H1 (cell line): ENCODE measurements at regions not wholly inside any gene's neighbourhood (a gene's known extent, or its start where the extent isn't known, plus 50 kb on each side); places are given as distances from the start of the nearest gene placed in this dataset.

Experiments
- CTCF ChIA-PET: fragments of 300-600 bp; sonication (Branson Sonifier 250); formaldehyde crosslinking; loops from one replicate; lab custom pipeline; 2021; ENCODE audit not compliant: partially characterized antibody; lab: Charles Lee
- POLR2A ChIA-PET: fragments of 300-600 bp; sonication (Branson Sonifier 250); formaldehyde crosslinking; loops from one replicate; lab custom pipeline; 2021; ENCODE audit warnings: inconsistent platforms; ENCODE audit not compliant: partially characterized antibody; lab: Charles Lee
- DNase-seq, 2 experiments: peaks; one replicate each; pipeline versions ENCODE4 v3.0.0 to v3.0.0-alpha.2; 2010 to 2022; ENCODE audit warnings: low spot score in 2 of 2, low read depth in 1 of 2, mixed read lengths in 1 of 2
- FAIRE-seq: peaks from 2 replicates; lab custom pipeline; 2011; peaks lifted over from hg19 to GRCh38; lab: Jason Lieb, UNC
- H2AFZ ChIP-seq: 2 replicates; pipeline ENCODE4 v1.8.1; 2012; ENCODE audit warnings: low read length, inconsistent platforms
- H2AK5ac ChIP-seq: 2 replicates; pipeline ENCODE4 v1.6.1; 2013; ENCODE audit warnings: low read depth, low read length
- H2BK120ac ChIP-seq: replicated peaks from 2 replicates; pipeline ENCODE3; 2013; ENCODE audit warnings: low read depth, low read length, inconsistent platforms
- H2BK12ac ChIP-seq: 2 replicates; pipeline ENCODE4 v1.6.1; 2013; ENCODE audit warnings: low read depth, low read length
- H2BK15ac ChIP-seq: 2 replicates; pipeline ENCODE4 v1.6.1; 2013; ENCODE audit warnings: low read length
- H2BK20ac ChIP-seq: 2 replicates; pipeline ENCODE4 v1.6.1; 2013; ENCODE audit warnings: low read length
- H2BK5ac ChIP-seq: 2 replicates; pipeline ENCODE4 v1.6.1; 2013; ENCODE audit warnings: low read depth, low read length
- H3K14ac ChIP-seq: 2 replicates; pipeline ENCODE4 v1.6.1; 2013; ENCODE audit warnings: inconsistent platforms; ENCODE audit not compliant: insufficient read length
- H3K18ac ChIP-seq: 2 replicates; pipeline ENCODE4 v1.6.1; 2013; ENCODE audit warnings: low read length; ENCODE audit errors: extremely low read depth
- H3K23ac ChIP-seq: 2 replicates; pipeline ENCODE4 v1.6.1; 2013; ENCODE audit warnings: inconsistent platforms; ENCODE audit not compliant: insufficient read length
- H3K23me2 ChIP-seq: 2 replicates; pipeline ENCODE4 v1.6.1; 2013; ENCODE audit warnings: low read depth, low read length
- H3K27ac ChIP-seq: 2 replicates; pipeline ENCODE4 v1.6.1; 2011; ENCODE audit warnings: low read depth, low read length, inconsistent platforms
- H3K27me3 ChIP-seq, 4 experiments: replicated peaks in 1 of 4; 1 replicate in 1 of 4; 2 replicates in 3 of 4; pipeline versions ENCODE4 v1.6.1 to v1.8.1; 2011 to 2013; ENCODE audit warnings: low read length in 3 of 4, mild to moderate bottlenecking in 3 of 4, inconsistent platforms in 2 of 4, mixed read lengths in 2 of 4, moderate library complexity in 1 of 4; ENCODE audit not compliant: control insufficient read depth in 3 of 4, insufficient read depth in 3 of 4; ENCODE audit errors: extremely low read depth in 1 of 4
- H3K36me3 ChIP-seq, 4 experiments: 2 replicates each; pipeline versions ENCODE4 v1.6.1 to v1.8.1; 2011 to 2013; ENCODE audit warnings: mild to moderate bottlenecking in 4 of 4, low read length in 3 of 4, moderate library complexity in 2 of 4, control low read depth in 1 of 4, inconsistent platforms in 1 of 4; ENCODE audit not compliant: insufficient read depth in 4 of 4, control insufficient read depth in 2 of 4
- H3K4ac ChIP-seq: replicated peaks from 2 replicates; pipeline ENCODE3; 2013; ENCODE audit warnings: low read length, low read depth, mixed read lengths, inconsistent platforms; ENCODE audit not compliant: insufficient read length
- H3K4me1 ChIP-seq, 4 experiments: replicated peaks in 1 of 4; 1 replicate in 1 of 4; 2 replicates in 3 of 4; pipeline versions ENCODE4 v1.6.1 to v1.8.1; 2011 to 2013; ENCODE audit warnings: low read length in 3 of 4, inconsistent platforms in 2 of 4, mixed read lengths in 1 of 4; ENCODE audit not compliant: insufficient read depth in 4 of 4, control insufficient read depth in 3 of 4
- H3K4me2 ChIP-seq, 2 experiments: 2 replicates each; pipeline versions ENCODE4 v1.6.1 to v1.8.1; 2011 to 2013; ENCODE audit warnings: low read depth in 2 of 2, low read length in 2 of 2, control low read depth in 1 of 2, inconsistent platforms in 1 of 2, mild to moderate bottlenecking in 1 of 2; ENCODE audit not compliant: insufficient read depth in 1 of 2
- H3K4me3 ChIP-seq, 4 experiments: fragments of 200-600, 300-600 bp in 1 of 4; sonication (generic), shearing (Covaris generic), sonication (Bioruptor Twin) in 1 of 4; 2 replicates each; pipeline versions ENCODE4 v1.5.1 to v1.8.1; 2011 to 2016; ENCODE audit warnings: low read length in 4 of 4, low read depth in 3 of 4, control low read depth in 2 of 4, inconsistent platforms in 2 of 4, mild to moderate bottlenecking in 2 of 4, mixed read lengths in 1 of 4, moderate library complexity in 1 of 4; ENCODE audit not compliant: insufficient read depth in 2 of 4; ENCODE audit errors: extremely low read depth in 1 of 4
- H3K56ac ChIP-seq: replicated peaks from 2 replicates; pipeline ENCODE3; 2013; ENCODE audit warnings: low read depth, mild to moderate bottlenecking, mixed read lengths, low read length, inconsistent platforms; ENCODE audit not compliant: insufficient read length
- H3K79me1 ChIP-seq: 2 replicates; pipeline ENCODE4 v1.6.1; 2013; ENCODE audit warnings: low read depth, low read length, control low read depth
- H3K79me2 ChIP-seq, 2 experiments: 2 replicates each; pipeline versions ENCODE4 v1.6.1 to v1.8.1; 2012 to 2013; ENCODE audit warnings: low read length in 2 of 2, mild to moderate bottlenecking in 2 of 2, inconsistent platforms in 1 of 2; ENCODE audit not compliant: insufficient read depth in 2 of 2, control insufficient read depth in 1 of 2
- H3K9ac ChIP-seq, 4 experiments: replicated peaks in 1 of 4; 1 replicate in 1 of 4; 2 replicates in 3 of 4; pipeline versions ENCODE4 v1.6.1 to v1.8.1; 2011 to 2013; ENCODE audit warnings: low read depth in 3 of 4, low read length in 3 of 4, control low read depth in 2 of 4, mild to moderate bottlenecking in 2 of 4, moderate library complexity in 2 of 4, inconsistent platforms in 1 of 4; ENCODE audit errors: extremely low read depth in 1 of 4
- H3K9me3 ChIP-seq, 2 experiments: 2 replicates each; pipeline versions ENCODE4 v1.6.1 to v1.8.1; 2012 to 2013; ENCODE audit warnings: mild to moderate bottlenecking in 2 of 2, moderate library complexity in 2 of 2, control low read depth in 1 of 2, inconsistent platforms in 1 of 2, low read depth in 1 of 2, low read length in 1 of 2, mixed read lengths in 1 of 2; ENCODE audit not compliant: insufficient read depth in 2 of 2
- H4K20me1 ChIP-seq, 2 experiments: replicated peaks in 1 of 2; 2 replicates each; pipeline versions ENCODE3 to v1.8.1; 2011 to 2013; ENCODE audit warnings: inconsistent platforms in 2 of 2, low read length in 2 of 2, mild to moderate bottlenecking in 1 of 2; ENCODE audit not compliant: insufficient read depth in 2 of 2, control insufficient read depth in 1 of 2
- H4K5ac ChIP-seq: 2 replicates; pipeline ENCODE4 v1.6.1; 2013; ENCODE audit warnings: low read length, low read depth, mixed read lengths, inconsistent platforms; ENCODE audit not compliant: insufficient read length
- H4K8ac ChIP-seq: 2 replicates; pipeline ENCODE4 v1.8.0; 2013; ENCODE audit warnings: mild to moderate bottlenecking, moderate library complexity, low read length, inconsistent platforms; ENCODE audit not compliant: insufficient read depth; ENCODE audit errors: extremely low read depth
- H4K91ac ChIP-seq: replicated peaks from 2 replicates; pipeline ENCODE3; 2013; ENCODE audit warnings: low read length, mixed read lengths, inconsistent platforms; ENCODE audit not compliant: insufficient read length
- BACH1 ChIP-seq: IDR thresholded peaks from 2 replicates; pipeline ENCODE4 v1.6.1; 2012; ENCODE audit warnings: low read length, improper control_type of control experiment
- BCL11A ChIP-seq, 2 experiments: IDR thresholded peaks; one replicate each; pipeline ENCODE4 v1.6.1; 2011; ENCODE audit warnings: low read depth in 2 of 2, low read length in 2 of 2, mild to moderate bottlenecking in 2 of 2
- BRCA1 ChIP-seq: IDR thresholded peaks from 2 replicates; pipeline ENCODE4 v1.6.1; 2012; ENCODE audit warnings: low read depth, low read length, improper control_type of control experiment
- CTBP2 ChIP-seq: IDR thresholded peaks from 2 replicates; pipeline ENCODE4 v1.7.0; 2011; ENCODE audit warnings: borderline replicate concordance, mild to moderate bottlenecking, moderate library complexity, mixed read lengths, low read length; ENCODE audit not compliant: insufficient read depth, insufficient read length
- EGR1 ChIP-seq: IDR thresholded peaks from 2 replicates; pipeline ENCODE4 v1.6.1; 2011; ENCODE audit warnings: low read depth, low read length, borderline replicate concordance
- GABPA ChIP-seq: IDR thresholded peaks from 2 replicates; pipeline ENCODE4 v1.6.1; 2011; ENCODE audit warnings: mild to moderate bottlenecking, low read length, moderate library complexity, borderline replicate concordance; ENCODE audit not compliant: insufficient read depth
- HDAC6 ChIP-seq: IDR thresholded peaks from one replicate; pipeline ENCODE4 v1.7.1; 2012; ENCODE audit warnings: low read depth, mild to moderate bottlenecking, inconsistent platforms, low read length, moderate library complexity
- KDM1A ChIP-seq: fragments of 200-600, 300-600 bp; sonication (generic); IDR thresholded peaks from 2 replicates; pipeline ENCODE4 v1.7.1; 2016; ENCODE audit warnings: mild to moderate bottlenecking, low read length, borderline replicate concordance
- KDM4A ChIP-seq: IDR thresholded peaks from one replicate; pipeline ENCODE4 v1.7.1; 2012; ENCODE audit warnings: low read depth, mild to moderate bottlenecking, moderate library complexity, low read length, inconsistent platforms; ENCODE audit not compliant: severe bottlenecking
- NANOG ChIP-seq: IDR thresholded peaks from 2 replicates; pipeline ENCODE4 v1.6.1; 2011; ENCODE audit warnings: low read length, low read depth, mild to moderate bottlenecking, inconsistent platforms; ENCODE audit not compliant: insufficient read depth, poor library complexity, severe bottlenecking
- NRF1 ChIP-seq: IDR thresholded peaks from 2 replicates; pipeline ENCODE4 v1.6.1; 2011; ENCODE audit warnings: mild to moderate bottlenecking, low read depth, low read length, improper control_type of control experiment
- RFX5 ChIP-seq: IDR thresholded peaks from 2 replicates; pipeline ENCODE4 v1.6.1; 2011; ENCODE audit warnings: low read depth, low read length, improper control_type of control experiment, borderline replicate concordance
- SRF ChIP-seq: IDR thresholded peaks from 2 replicates; pipeline ENCODE4 v1.6.1; 2011; ENCODE audit warnings: mild to moderate bottlenecking, low read depth, low read length, moderate library complexity
- TAF7 ChIP-seq: optimal IDR thresholded peaks from 2 replicates; pipeline ENCODE3; 2011; ENCODE audit warnings: low read depth, mild to moderate bottlenecking, inconsistent platforms, low read length, moderate library complexity, borderline replicate concordance
- TBP ChIP-seq: IDR thresholded peaks from 2 replicates; pipeline ENCODE4 v1.6.1; 2011; ENCODE audit warnings: low read depth, low read length, improper control_type of control experiment
- TEAD4 ChIP-seq: IDR thresholded peaks from 2 replicates; pipeline ENCODE4 v1.6.1; 2012; ENCODE audit warnings: low read depth, low read length, inconsistent platforms, mixed read lengths
- WGBS, 2 experiments: shearing (Covaris generic) in 1 of 2; methylation state at CpG; one replicate each; pipeline versions ENCODE4 v1.1.6 to v1.1.7; 2013 to 2015; ENCODE audit warnings: low lambda C conversion rate in 2 of 2, mixed read lengths in 2 of 2, inconsistent platforms in 1 of 2, low coverage in 1 of 2, missing lambda C conversion rate in 1 of 2; ENCODE audit not compliant: insufficient replicate concordance in 2 of 2, insufficient coverage in 1 of 2, insufficient read length in 1 of 2; ENCODE audit errors: extremely low coverage in 1 of 2, missing lambda C conversion rate in 1 of 2; 5-methylcytosine and 5-hydroxymethylcytosine counted together

- no peak for DNase-seq
- Histone ChIP-seq H3K4me1 (no peaks in the 10 kb centered on the region), H2BK5ac (no peak overlapping the region), H3K27me3 (no peaks in the 10 kb centered on the region), H3K79me1 (no peaks in the 10 kb centered on the region), H3K9me3 (no peaks in the 10 kb centered on the region), H4K91ac (no peak overlapping the region), H3K36me3 (no peaks in the 10 kb centered on the region), H3K18ac (no peak overlapping the region), H3K79me2 (no peaks in the 10 kb centered on the region), H3K9ac (no peak overlapping the region), H3K56ac (no peak overlapping the region), H4K20me1 (no peaks in the 10 kb centered on the region), H4K8ac (no peak overlapping the region), H2BK12ac (no peak overlapping the region), H2BK15ac (no peak overlapping the region), H3K4me3 (no peak overlapping the region), H3K23me2 (0 out of 2 replicates have a peak, but pooled peaks cover 1% of the 10 kb centered on the region), H3K23ac (no peak overlapping the region), H3K4me2 (no peak overlapping the region), H3K27ac (no peak overlapping the region), H3K14ac (no peak overlapping the region), H2BK20ac (no peak overlapping the region), H2AK5ac (no peak overlapping the region), H4K5ac (no peak overlapping the region), H2AFZ (no peak overlapping the region), H2BK120ac (no peak overlapping the region), H3K4ac (no peak overlapping the region)
- WGBS, 2 experiments: 93% methylated on average over 2 of the region's 2 CpGs; no CpG with 5 or more reads in 1 of the 2 experiments
- FAIRE-seq: no peak
- ChIA-PET POLR2A (no interaction called here), CTCF (interaction anchor here (0.9 to 1.2 kb wide), 3 partner anchors 14 to 44 kb away, joined by 3 to 5 read pairs (median 4); no protein-coding TSS in a partner anchor)
- no peak for TF ChIP-seq SRF
- TF ChIP-seq HDAC6: no peak
- TF ChIP-seq NRF1: no peak
- TF ChIP-seq BCL11A (IDR thresholded peaks at IDR 0.05; ENCODE audit: low read depth in 2 of 2, low read length in 2 of 2): no peak
- no peak for TF ChIP-seq NANOG
- TF ChIP-seq KDM4A: no peak
- no peak for TF ChIP-seq GABPA
- TF ChIP-seq CTBP2: no peak
- TF ChIP-seq BRCA1: no peak
- no peak for TF ChIP-seq TBP
- no peak for TF ChIP-seq TEAD4
- no peak for TF ChIP-seq TAF7
- no peak for TF ChIP-seq EGR1
- no peak for TF ChIP-seq BACH1
- TF ChIP-seq KDM1A: no peak
- TF ChIP-seq RFX5: no peak
These were observed 56.1 kb upstream of the TMC5 start for GRCh38 chr16:19361587-19361986.
